CD14-positive monocyte (primary cell): ENCODE measurements at regions not wholly inside any gene's neighbourhood (a gene's known extent, or its start where the extent isn't known, plus 50 kb on each side); places are given as distances from the start of the nearest gene placed in this dataset.

Experiments used
- DNase-seq, 3 donors: peaks; one replicate each; pipeline ENCODE4 v3.0.0-alpha.2; 2011 to 2022
- H2AFZ ChIP-seq: 2 replicates; pipeline ENCODE4 v1.6.0; 2012; ENCODE audit warnings: mild to moderate bottlenecking, low read depth, low read length, inconsistent platforms; ENCODE audit not compliant: insufficient read depth, poor library complexity, severe bottlenecking
- H3K27ac ChIP-seq, 2 donors: 1 replicate in 1 of 2; 2 replicates in 1 of 2; pipeline ENCODE4 v1.5.1; 2012 to 2013; ENCODE audit warnings: low read length in 2 of 2, control low read depth in 1 of 2, inconsistent platforms in 1 of 2, low read depth in 1 of 2, mild to moderate bottlenecking in 1 of 2
- H3K27me3 ChIP-seq, 2 donors: one replicate each; pipeline versions ENCODE4 v1.6.0 to v1.6.1; 2011 to 2013; ENCODE audit warnings: low read length in 2 of 2; ENCODE audit not compliant: control insufficient read depth in 2 of 2, insufficient read depth in 2 of 2
- H3K36me3 ChIP-seq, 2 donors: replicated peaks in 1 of 2; 1 replicate in 1 of 2; 2 replicates in 1 of 2; pipeline versions ENCODE4 v1.5.1 to v1.6.1; 2012 to 2013; ENCODE audit warnings: low read length in 2 of 2, control low read depth in 1 of 2, inconsistent platforms in 1 of 2, mild to moderate bottlenecking in 1 of 2; ENCODE audit not compliant: insufficient read depth in 2 of 2, control insufficient read depth in 1 of 2
- H3K4me1 ChIP-seq, 2 donors: 1 replicate in 1 of 2; 2 replicates in 1 of 2; pipeline versions ENCODE4 v1.5.1 to v1.6.1; 2012 to 2013; ENCODE audit warnings: low read length in 2 of 2, control low read depth in 1 of 2, inconsistent platforms in 1 of 2, mild to moderate bottlenecking in 1 of 2, moderate library complexity in 1 of 2; ENCODE audit not compliant: insufficient read depth in 2 of 2, control insufficient read depth in 1 of 2
- H3K4me2 ChIP-seq: replicated peaks from 2 replicates; pipeline ENCODE3; 2012; ENCODE audit warnings: low read length, moderate library complexity, mild to moderate bottlenecking; ENCODE audit not compliant: poor library complexity, severe bottlenecking; ENCODE audit errors: extremely low read depth
- H3K4me3 ChIP-seq, 3 experiments: fragments of 200-600 bp in 1 of 3; sonication (generic) in 1 of 3; replicated peaks in 1 of 3; 1 replicate in 2 of 3; 2 replicates in 1 of 3; pipeline ENCODE4 v1.5.1; 2011 to 2013; ENCODE audit warnings: low read length in 3 of 3, mild to moderate bottlenecking in 3 of 3, control low read depth in 2 of 3, low read depth in 2 of 3, inconsistent platforms in 1 of 3, moderate library complexity in 1 of 3
- H3K79me2 ChIP-seq: 2 replicates; pipeline ENCODE4 v1.6.0; 2012; ENCODE audit warnings: mild to moderate bottlenecking, control low read depth, inconsistent platforms, low read length, moderate library complexity; ENCODE audit not compliant: insufficient read depth
- H3K9ac ChIP-seq: 2 replicates; pipeline ENCODE4 v1.6.0; 2017; ENCODE audit warnings: low read length, mild to moderate bottlenecking; ENCODE audit not compliant: insufficient read depth, poor library complexity, severe bottlenecking
- H3K9me3 ChIP-seq, 2 donors: replicated peaks in 1 of 2; 1 replicate in 1 of 2; 2 replicates in 1 of 2; pipeline versions ENCODE4 v1.5.1 to v1.6.1; 2012 to 2013; ENCODE audit warnings: low read length in 2 of 2, control low read depth in 1 of 2; ENCODE audit not compliant: control insufficient read depth in 1 of 2, insufficient read depth in 1 of 2
- H4K20me1 ChIP-seq: 2 replicates; pipeline ENCODE4 v1.6.0; 2012; ENCODE audit warnings: mild to moderate bottlenecking, low read length, control low read depth, moderate library complexity; ENCODE audit not compliant: insufficient read depth
- H3K27ac Mint-ChIP-seq, 7 donors: one replicate each; pipeline ENCODE4 v1.8.0; 2020; ENCODE audit warnings: mild to moderate bottlenecking in 7 of 7, mixed read lengths in 7 of 7, moderate library complexity in 6 of 7, inconsistent platforms in 2 of 7
- H3K27me3 Mint-ChIP-seq, 3 donors: one replicate each; pipeline ENCODE4 v1.8.0; 2021 to 2022; ENCODE audit warnings: low read depth in 3 of 3, mild to moderate bottlenecking in 3 of 3, mixed read lengths in 3 of 3, moderate library complexity in 3 of 3, inconsistent platforms in 1 of 3
- H3K36me3 Mint-ChIP-seq, 2 donors: one replicate each; pipeline ENCODE4 v1.8.0; 2020; ENCODE audit warnings: mixed read lengths in 2 of 2, inconsistent platforms in 1 of 2, mild to moderate bottlenecking in 1 of 2
- H3K4me1 Mint-ChIP-seq: one replicate; pipeline ENCODE4 v1.8.0; 2020; ENCODE audit warnings: mild to moderate bottlenecking, mixed read lengths
- H3K4me3 Mint-ChIP-seq, 2 donors: one replicate each; pipeline ENCODE4 v1.8.0; 2020; ENCODE audit warnings: mild to moderate bottlenecking in 2 of 2, mixed read lengths in 2 of 2, moderate library complexity in 1 of 2
- H3K9me3 Mint-ChIP-seq, 7 donors: one replicate each; pipeline ENCODE4 v1.8.0; 2020 to 2022; ENCODE audit warnings: mixed read lengths in 7 of 7, mild to moderate bottlenecking in 6 of 7, moderate library complexity in 6 of 7, inconsistent platforms in 2 of 7
- WGBS: methylation state at CpG from one replicate; pipeline ENCODE4 v1.1.5; 2013; ENCODE audit warnings: missing lambda C conversion rate; ENCODE audit not compliant: insufficient coverage; 5-methylcytosine and 5-hydroxymethylcytosine counted together
- intact Hi-C, 2 donors: fragments of 100-400 bp; cut with micrococcal nuclease; formaldehyde crosslinking; loops; one replicate each; pipeline versions ENCODE4 v1.15.0 to v1.15.1; 2023
- TF ChIP-seq, protein P1 (sequence below): fragments of 200-600 bp; IDR thresholded peaks from one replicate; pipeline ENCODE4 v1.8.0; 2022; ENCODE audit warnings: antibody characterized with exemption, mild to moderate bottlenecking

DNA sequence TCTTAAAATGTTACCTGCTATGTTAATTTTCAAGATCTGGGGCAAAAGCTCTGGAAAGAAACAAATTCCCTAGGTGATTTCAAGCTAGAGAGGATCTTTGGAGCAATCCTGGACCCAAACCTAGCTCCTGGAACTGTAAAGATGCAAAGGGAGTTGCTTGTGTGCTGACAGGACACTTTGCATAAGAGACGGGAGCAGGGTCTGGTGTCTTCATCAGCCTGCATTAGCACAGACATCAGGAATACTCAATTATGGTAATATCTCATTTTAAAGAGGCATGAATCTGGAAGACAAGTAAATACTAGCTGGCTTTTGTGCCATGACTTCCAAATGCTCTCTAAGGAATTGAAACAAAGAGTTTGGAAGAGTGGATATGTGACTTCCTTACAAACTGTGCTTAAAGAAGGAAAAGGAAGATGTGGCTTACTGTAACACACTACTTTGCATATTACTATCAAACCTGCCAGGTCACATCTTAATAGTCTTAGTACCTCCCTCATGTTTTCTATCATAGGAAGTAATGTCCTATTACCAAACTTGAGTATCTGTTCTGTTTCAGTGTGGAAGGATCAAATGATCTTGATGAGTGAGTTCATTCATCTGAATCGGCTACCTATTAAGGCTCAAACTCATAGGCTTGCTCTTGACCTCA is 193.4 kb downstream of the ALDH8A1 start:
- Histone ChIP-seq H3K27me3 (peaks cover 0 to 2% of the 10 kb centered on the region in 2 donors), H3K9ac (no peak overlapping the region), H3K4me2 (no peak overlapping the region), H3K36me3 (no peaks in the 10 kb centered on the region), H4K20me1 (no peaks in the 10 kb centered on the region), H3K79me2 (no peaks in the 10 kb centered on the region), H3K27ac (no peak overlapping the region), H3K4me3 (no peak overlapping the region), H3K4me1 (no peaks in the 10 kb centered on the region), H2AFZ (no peak overlapping the region), H3K9me3 (no peaks in the 10 kb centered on the region)
- Mint-ChIP-seq H3K27ac (no peak overlapping the region), H3K4me1 (no peaks in the 10 kb centered on the region), H3K27me3 (peaks cover 1 to 6% (median 4%) of the 10 kb centered on the region in 3 donors), H3K9me3 (peaks cover 0 to 3% (median 0%) of the 10 kb centered on the region in 7 donors), H3K4me3 (no peak overlapping the region), H3K36me3 (no peaks in the 10 kb centered on the region)
- intact Hi-C loops: no loop called here
- DNase-seq: no peak
- WGBS: no CpG with 5 or more reads among the region's 2 CpGs
- TF ChIP-seq, protein P1, sequence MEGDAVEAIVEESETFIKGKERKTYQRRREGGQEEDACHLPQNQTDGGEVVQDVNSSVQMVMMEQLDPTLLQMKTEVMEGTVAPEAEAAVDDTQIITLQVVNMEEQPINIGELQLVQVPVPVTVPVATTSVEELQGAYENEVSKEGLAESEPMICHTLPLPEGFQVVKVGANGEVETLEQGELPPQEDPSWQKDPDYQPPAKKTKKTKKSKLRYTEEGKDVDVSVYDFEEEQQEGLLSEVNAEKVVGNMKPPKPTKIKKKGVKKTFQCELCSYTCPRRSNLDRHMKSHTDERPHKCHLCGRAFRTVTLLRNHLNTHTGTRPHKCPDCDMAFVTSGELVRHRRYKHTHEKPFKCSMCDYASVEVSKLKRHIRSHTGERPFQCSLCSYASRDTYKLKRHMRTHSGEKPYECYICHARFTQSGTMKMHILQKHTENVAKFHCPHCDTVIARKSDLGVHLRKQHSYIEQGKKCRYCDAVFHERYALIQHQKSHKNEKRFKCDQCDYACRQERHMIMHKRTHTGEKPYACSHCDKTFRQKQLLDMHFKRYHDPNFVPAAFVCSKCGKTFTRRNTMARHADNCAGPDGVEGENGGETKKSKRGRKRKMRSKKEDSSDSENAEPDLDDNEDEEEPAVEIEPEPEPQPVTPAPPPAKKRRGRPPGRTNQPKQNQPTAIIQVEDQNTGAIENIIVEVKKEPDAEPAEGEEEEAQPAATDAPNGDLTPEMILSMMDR: no peak

DNA sequence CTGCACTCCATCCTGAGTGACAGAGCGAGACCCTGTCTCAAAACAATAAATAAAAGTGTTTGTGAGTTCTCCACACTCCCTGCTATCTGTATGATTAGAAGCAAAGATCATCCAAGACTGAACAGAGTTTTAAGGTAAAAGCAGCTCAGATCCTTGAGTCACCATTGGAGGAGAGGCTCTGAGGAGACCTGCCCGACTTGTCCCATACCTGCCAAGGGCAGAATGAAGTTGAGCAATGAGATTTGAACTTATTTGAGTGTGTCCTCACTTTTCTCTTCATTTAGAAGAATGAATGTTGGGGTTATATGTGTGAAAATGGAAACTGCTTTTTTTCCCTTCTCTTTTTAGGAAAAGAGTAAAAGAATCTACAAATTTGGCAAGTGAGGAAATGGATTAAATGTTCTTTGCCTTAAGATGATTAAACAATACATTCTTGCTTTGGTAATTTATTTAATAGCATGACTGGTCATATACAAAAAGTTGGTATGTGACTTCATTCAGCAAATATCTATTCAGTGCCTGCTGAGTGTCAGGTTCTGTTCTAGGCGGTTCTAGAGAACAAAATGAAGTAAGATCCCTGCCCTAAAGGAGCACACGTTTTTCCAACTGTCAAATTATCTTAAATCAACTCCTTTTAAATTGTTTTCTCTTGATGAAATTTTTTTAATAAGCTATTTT is 195.7 kb downstream of the ALDH8A1 start:
- TF ChIP-seq, protein P1: no peak
- H3K4me3 Mint-ChIP-seq: no peak overlapping the region
- H3K27ac Mint-ChIP-seq: no peak overlapping the region
- 100% methylated on average over 1 of the region's 4 CpGs for WGBS
- H3K4me1 Mint-ChIP-seq: no peaks in the 10 kb centered on the region
- DNase-seq: no peak
- H2AFZ ChIP-seq: no peak overlapping the region
- no peak overlapping the region for H3K4me3 ChIP-seq
- H3K9ac ChIP-seq: no peak overlapping the region
- no peaks in the 10 kb centered on the region for H3K4me1 ChIP-seq
- H4K20me1 ChIP-seq: no peaks in the 10 kb centered on the region
- H3K79me2 ChIP-seq: no peaks in the 10 kb centered on the region
- H3K36me3 ChIP-seq: no peaks in the 10 kb centered on the region
- H3K27me3 Mint-ChIP-seq: peaks cover 1 to 4% (median 4%) of the 10 kb centered on the region in 3 donors
- peaks cover 0 to 3% (median 0%) of the 10 kb centered on the region in 7 donors for H3K9me3 Mint-ChIP-seq
- H3K27me3 ChIP-seq: peaks cover 0 to 2% of the 10 kb centered on the region in 2 donors
- intact Hi-C loops: no loop called here
- no peak overlapping the region for H3K27ac ChIP-seq
- H3K36me3 Mint-ChIP-seq: no peaks in the 10 kb centered on the region
- H3K4me2 ChIP-seq: no peak overlapping the region
- H3K9me3 ChIP-seq: no peaks in the 10 kb centered on the region
